ENCODE measurements at regions not wholly inside any gene's neighbourhood (a gene's known extent, or its start where the extent isn't known, plus 50 kb on each side); places are given as distances from the start of the nearest gene placed in this dataset.

GRCh38 chr2:239826376-239826775, 198.8 kb downstream of the NDUFA10 start:
- TF ChIP-seq, protein P1, sequence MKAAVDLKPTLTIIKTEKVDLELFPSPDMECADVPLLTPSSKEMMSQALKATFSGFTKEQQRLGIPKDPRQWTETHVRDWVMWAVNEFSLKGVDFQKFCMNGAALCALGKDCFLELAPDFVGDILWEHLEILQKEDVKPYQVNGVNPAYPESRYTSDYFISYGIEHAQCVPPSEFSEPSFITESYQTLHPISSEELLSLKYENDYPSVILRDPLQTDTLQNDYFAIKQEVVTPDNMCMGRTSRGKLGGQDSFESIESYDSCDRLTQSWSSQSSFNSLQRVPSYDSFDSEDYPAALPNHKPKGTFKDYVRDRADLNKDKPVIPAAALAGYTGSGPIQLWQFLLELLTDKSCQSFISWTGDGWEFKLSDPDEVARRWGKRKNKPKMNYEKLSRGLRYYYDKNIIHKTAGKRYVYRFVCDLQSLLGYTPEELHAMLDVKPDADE (IDR thresholded peaks at IDR 0.05): no peak
- TF ChIP-seq POLR2AphosphoS5 (IDR thresholded peaks at IDR 0.05; ENCODE audit: low read depth) (no peak), CTCF (conservative IDR thresholded peaks at IDR 0.05; ENCODE audit: low read depth in 2 of 2) (no peak), JUNB (IDR thresholded peaks at IDR 0.05; ENCODE audit: unreplicated experiment) (no peak), REST (IDR thresholded peaks at IDR 0.05; ENCODE audit: unreplicated experiment) (no peak), CREB1 (CRISPR knock-in tag; IDR thresholded peaks at IDR 0.05; ENCODE audit: low read depth) (no peak), ZNF331 (CRISPR knock-in tag; IDR thresholded peaks at IDR 0.05; ENCODE audit: low read depth) (no peak), EZH2 (IDR thresholded peaks at IDR 0.05; ENCODE audit: low read depth, unreplicated experiment) (no peak), STAT1 (IDR thresholded peaks at IDR 0.05; ENCODE audit: unreplicated experiment) (no peak), NANOG (IDR thresholded peaks at IDR 0.05; ENCODE audit: borderline replicate concordance) (no peak), ZNF462 (CRISPR knock-in tag; IDR thresholded peaks at IDR 0.05) (no peak), EZH2phosphoT487 (IDR thresholded peaks at IDR 0.05; ENCODE audit: unreplicated experiment) (no peak), ZNF114 (CRISPR knock-in tag; IDR thresholded peaks at IDR 0.05) (no peak)
- peaks cover 15% of the 10 kb centered on the region for H3K4me1 Mint-ChIP-seq

More at GRCh38 chr2:239826376-239826775, 198.8 kb downstream of the NDUFA10 start:
- Mint-ChIP-seq H3K9me3 (no peaks in the 10 kb centered on the region), H3K27ac (no peak overlapping the region), H3K27me3 (ENCODE audit: insufficient read depth, low read depth, poor library complexity) (peaks cover 18% of the 10 kb centered on the region), H3K4me3 (no peak overlapping the region), H3K36me3 (ENCODE audit: low read depth) (no peaks in the 10 kb centered on the region)
- Histone ChIP-seq H3K79me2 (replicated peaks; ENCODE audit: insufficient read depth) (no peaks in the 10 kb centered on the region), H3K4me2 (no peak overlapping the region), H3K9me2 (ENCODE audit: insufficient read depth) (no peaks in the 10 kb centered on the region), H4K20me1 (replicated peaks; ENCODE audit: insufficient read depth) (no peaks in the 10 kb centered on the region), H3K27ac (ENCODE audit: low read depth) (no peak overlapping the region), H3K4me1 (ENCODE audit: insufficient read depth) (no peaks in the 10 kb centered on the region), H2AFZ (no peak overlapping the region), H3F3A (replicated peaks; ENCODE audit: low read depth) (no peaks in the 10 kb centered on the region), H3K36me3 (ENCODE audit: insufficient read depth) (no peaks in the 10 kb centered on the region), H3K4me3 (no peak overlapping the region), H3K27me3 (ENCODE audit: insufficient read depth) (no peaks in the 10 kb centered on the region)
- DNase-seq (ENCODE audit: low spot score): no peak
- ATAC-seq: no peak
